ENCODE measurements at regions not wholly inside any gene's neighbourhood (a gene's known extent, or its start where the extent isn't known, plus 50 kb on each side); places are given as distances from the start of the nearest gene placed in this dataset.

DNA sequence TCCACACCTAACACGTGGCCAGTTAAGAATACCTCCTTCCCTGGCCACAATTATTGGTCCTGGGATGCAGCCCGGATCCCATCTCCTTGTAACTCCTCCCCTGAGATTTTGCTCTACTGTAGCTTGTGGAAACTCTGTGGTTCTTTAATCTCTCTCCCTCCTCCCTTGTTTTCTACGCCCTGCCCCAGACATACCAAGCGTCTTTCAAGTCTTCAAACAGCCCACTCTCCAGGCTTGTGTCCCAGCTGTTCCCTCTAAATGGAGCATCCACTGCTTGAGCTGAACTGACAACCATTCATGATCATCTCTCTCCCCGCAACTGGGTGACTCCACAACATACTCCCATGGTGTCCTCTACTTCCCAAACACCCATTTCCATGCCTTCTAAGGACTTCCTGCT is 111.6 kb downstream of the SIPA1L2 start:
- DNase-seq, result no peak
- Histone ChIP-seq H3K4me1 (no peaks in the 10 kb centered on the region), H3K9me3 (no peaks in the 10 kb centered on the region), H3K27ac (no peak overlapping the region), H3K27me3 (no peaks in the 10 kb centered on the region), H3K36me3 (peaks cover 0 to 6% (median 0%) of the 10 kb centered on the region in 3 donors), H3K4me3 (no peak overlapping the region)
- intact Hi-C loops (cut with DNase I; ENCODE audit: low total_unique reads), result no loop called here
- TF ChIP-seq, protein P1, sequence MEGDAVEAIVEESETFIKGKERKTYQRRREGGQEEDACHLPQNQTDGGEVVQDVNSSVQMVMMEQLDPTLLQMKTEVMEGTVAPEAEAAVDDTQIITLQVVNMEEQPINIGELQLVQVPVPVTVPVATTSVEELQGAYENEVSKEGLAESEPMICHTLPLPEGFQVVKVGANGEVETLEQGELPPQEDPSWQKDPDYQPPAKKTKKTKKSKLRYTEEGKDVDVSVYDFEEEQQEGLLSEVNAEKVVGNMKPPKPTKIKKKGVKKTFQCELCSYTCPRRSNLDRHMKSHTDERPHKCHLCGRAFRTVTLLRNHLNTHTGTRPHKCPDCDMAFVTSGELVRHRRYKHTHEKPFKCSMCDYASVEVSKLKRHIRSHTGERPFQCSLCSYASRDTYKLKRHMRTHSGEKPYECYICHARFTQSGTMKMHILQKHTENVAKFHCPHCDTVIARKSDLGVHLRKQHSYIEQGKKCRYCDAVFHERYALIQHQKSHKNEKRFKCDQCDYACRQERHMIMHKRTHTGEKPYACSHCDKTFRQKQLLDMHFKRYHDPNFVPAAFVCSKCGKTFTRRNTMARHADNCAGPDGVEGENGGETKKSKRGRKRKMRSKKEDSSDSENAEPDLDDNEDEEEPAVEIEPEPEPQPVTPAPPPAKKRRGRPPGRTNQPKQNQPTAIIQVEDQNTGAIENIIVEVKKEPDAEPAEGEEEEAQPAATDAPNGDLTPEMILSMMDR (IDR thresholded peaks at IDR 0.05), result no peak

GRCh38 chr1:232517204-232517603 is 112.7 kb downstream of the SIPA1L2 start:
- no peak for DNase-seq
- H3K36me3 ChIP-seq, result peaks cover 0 to 6% (median 0%) of the 10 kb centered on the region in 3 donors
- no peaks in the 10 kb centered on the region for H3K9me3 ChIP-seq
- H3K4me1 ChIP-seq, result no peaks in the 10 kb centered on the region
- TF ChIP-seq, protein P1 (IDR thresholded peaks at IDR 0.05), result no peak
- no peak overlapping the region for H3K4me3 ChIP-seq
- intact Hi-C loops (cut with DNase I; ENCODE audit: low total_unique reads), result no loop called here
- H3K27ac ChIP-seq, result no peak overlapping the region
- no peaks in the 10 kb centered on the region for H3K27me3 ChIP-seq

GRCh38 chr1:232515706-232516105 is 114.2 kb downstream of the SIPA1L2 start:
- Histone ChIP-seq H3K27ac (no peak overlapping the region), H3K9me3 (no peaks in the 10 kb centered on the region), H3K4me3 (no peak overlapping the region), H3K27me3 (no peaks in the 10 kb centered on the region), H3K36me3 (peaks cover 0 to 6% (median 0%) of the 10 kb centered on the region in 3 donors), H3K4me1 (no peaks in the 10 kb centered on the region)
- DNase-seq, result no peak
- TF ChIP-seq, protein P1 (IDR thresholded peaks at IDR 0.05), result no peak
- intact Hi-C loops (cut with DNase I; ENCODE audit: low total_unique reads), result no loop called here

GRCh38 chr1:232512712-232513111 is 117.2 kb downstream of the SIPA1L2 start:
- Histone ChIP-seq H3K4me1 (no peaks in the 10 kb centered on the region), H3K36me3 (peaks cover 0 to 6% (median 0%) of the 10 kb centered on the region in 3 donors), H3K4me3 (no peak overlapping the region), H3K9me3 (no peaks in the 10 kb centered on the region), H3K27me3 (no peaks in the 10 kb centered on the region), H3K27ac (no peak overlapping the region)
- no peak for DNase-seq
- intact Hi-C loops (cut with DNase I; ENCODE audit: low total_unique reads), result no loop called here
- TF ChIP-seq, protein P1 (IDR thresholded peaks at IDR 0.05), result no peak

DNA sequence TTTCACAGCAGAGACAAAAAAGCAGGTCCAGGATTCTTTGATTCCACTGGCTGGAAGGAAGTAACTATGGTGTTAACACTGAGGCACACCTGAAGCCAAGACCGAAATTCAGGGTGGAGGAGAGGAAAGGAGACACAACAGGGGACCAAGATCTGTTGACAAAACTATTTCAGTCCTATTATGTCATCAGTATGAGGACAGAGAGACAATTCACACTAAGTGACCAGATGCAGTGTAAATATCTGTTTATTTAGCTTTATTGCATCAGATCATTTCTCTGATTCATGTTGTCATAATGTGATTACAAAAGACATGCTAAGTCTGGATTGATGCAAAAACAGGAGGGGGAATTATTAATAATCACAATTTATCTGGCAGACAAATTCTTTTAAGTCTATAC is 118.8 kb downstream of the SIPA1L2 start:
- Histone ChIP-seq H3K4me3 (no peak overlapping the region), H3K27ac (no peak overlapping the region), H3K27me3 (no peaks in the 10 kb centered on the region), H3K36me3 (peaks cover 0 to 6% (median 0%) of the 10 kb centered on the region in 3 donors), H3K9me3 (no peaks in the 10 kb centered on the region), H3K4me1 (no peaks in the 10 kb centered on the region)
- DNase-seq, result no peak
- intact Hi-C loops (cut with DNase I; ENCODE audit: low total_unique reads), result no loop called here
- TF ChIP-seq, protein P1 (IDR thresholded peaks at IDR 0.05), result no peak

Data from tibial artery (tissue), 4 donors.